H1 (cell line): ENCODE measurements at regions not wholly inside any gene's neighbourhood (a gene's known extent, or its start where the extent isn't known, plus 50 kb on each side); places are given as distances from the start of the nearest gene placed in this dataset.

ENCODE experiments used
- KDM5A ChIP-seq: fragments of 200-600 bp; IDR thresholded peaks from 2 replicates; pipeline ENCODE4 v1.7.1; 2012; ENCODE audit warnings: mild to moderate bottlenecking, low read length, inconsistent platforms, mixed read lengths
- SIRT6 ChIP-seq: IDR thresholded peaks from one replicate; pipeline ENCODE4 v1.7.1; 2012; ENCODE audit warnings: low read length, inconsistent platforms

GRCh38 chr9:1446671-1447070 is 396.5 kb downstream of the DMRT2 start:
- TF ChIP-seq SIRT6 = no peak
- TF ChIP-seq KDM5A = no peak
